PC-9 (cell line): ENCODE measurements at regions not wholly inside any gene's neighbourhood (a gene's known extent, or its start where the extent isn't known, plus 50 kb on each side); places are given as distances from the start of the nearest gene placed in this dataset.

Source experiments
- EZH2 ChIP-seq: fragments of 200-600 bp; sonication (generic); IDR thresholded peaks from 2 replicates; pipeline ENCODE4 v1.8.0; 2017; ENCODE audit warnings: antibody characterized with exemption, low read depth
- TF ChIP-seq, protein P1 (sequence below): fragments of 200-600 bp; sonication (generic); conservative IDR thresholded peaks from 2 replicates; pipeline ENCODE4 v1.6.1; 2017; ENCODE audit warnings: mixed run types, antibody characterized with exemption, mild to moderate bottlenecking, moderate library complexity

- TF ChIP-seq, protein P1, sequence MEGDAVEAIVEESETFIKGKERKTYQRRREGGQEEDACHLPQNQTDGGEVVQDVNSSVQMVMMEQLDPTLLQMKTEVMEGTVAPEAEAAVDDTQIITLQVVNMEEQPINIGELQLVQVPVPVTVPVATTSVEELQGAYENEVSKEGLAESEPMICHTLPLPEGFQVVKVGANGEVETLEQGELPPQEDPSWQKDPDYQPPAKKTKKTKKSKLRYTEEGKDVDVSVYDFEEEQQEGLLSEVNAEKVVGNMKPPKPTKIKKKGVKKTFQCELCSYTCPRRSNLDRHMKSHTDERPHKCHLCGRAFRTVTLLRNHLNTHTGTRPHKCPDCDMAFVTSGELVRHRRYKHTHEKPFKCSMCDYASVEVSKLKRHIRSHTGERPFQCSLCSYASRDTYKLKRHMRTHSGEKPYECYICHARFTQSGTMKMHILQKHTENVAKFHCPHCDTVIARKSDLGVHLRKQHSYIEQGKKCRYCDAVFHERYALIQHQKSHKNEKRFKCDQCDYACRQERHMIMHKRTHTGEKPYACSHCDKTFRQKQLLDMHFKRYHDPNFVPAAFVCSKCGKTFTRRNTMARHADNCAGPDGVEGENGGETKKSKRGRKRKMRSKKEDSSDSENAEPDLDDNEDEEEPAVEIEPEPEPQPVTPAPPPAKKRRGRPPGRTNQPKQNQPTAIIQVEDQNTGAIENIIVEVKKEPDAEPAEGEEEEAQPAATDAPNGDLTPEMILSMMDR: no peak
- no peak for TF ChIP-seq EZH2
Measured at GRCh38 chr5:74333430-74333829, 307.1 kb downstream of the ENC1 start.
